HUDEP-2 (cell line): ENCODE measurements at regions not wholly inside any gene's neighbourhood (a gene's known extent, or its start where the extent isn't known, plus 50 kb on each side); places are given as distances from the start of the nearest gene placed in this dataset.
A peak's percentile ranks its signal among the peaks of the same experiment; 100 is the strongest.
"Not testable (repeated sequence)": the region's sequence is repeated elsewhere in the genome, so short reads cannot be mapped to it uniquely, and the experiment has no call there.

Source experiments
- DNase-seq, 76 experiments: peaks; one replicate each; lab custom pipeline; 2025; ENCODE audit not compliant: unreplicated experiment in 76 of 76; lab: John Stamatoyannopoulos, UW

GRCh38 chr15:67943475-67943874 lies 103.6 kb upstream of the RNU6-1 start:
- no peak for DNase-seq

- DNase-seq: no peak
These were observed 104.3 kb upstream of the RNU6-1 start for GRCh38 chr15:67944010-67944641.

- DNase-seq: no peak
These were observed 105.3 kb upstream of the RNU6-1 start for GRCh38 chr15:67945131-67945530.

GRCh38 chr15:67945951-67946700 lies 106.3 kb upstream of the RNU6-1 start:
- no peak for DNase-seq

- DNase-seq: no peak
These were observed 106.9 kb upstream of the RNU6-1 start for GRCh38 chr15:67946701-67947100.

GRCh38 chr15:67947254-67948039 lies 106.7 kb upstream of the PIAS1 start:
- no peak for DNase-seq

GRCh38 chr15:67948215-67948614 lies 105.9 kb upstream of the PIAS1 start:
- DNase-seq: no peak

- DNase-seq: not testable (repeated sequence)
These were observed 102.9 kb upstream of the PIAS1 start for GRCh38 chr15:67951187-67951586.

- no peak for DNase-seq
These were observed 100.8 kb upstream of the PIAS1 start for GRCh38 chr15:67953299-67953698.

GRCh38 chr15:67955252-67955651 lies 98.9 kb upstream of the PIAS1 start:
- DNase-seq: no peak

- no peak for DNase-seq
These were observed 96.5 kb upstream of the PIAS1 start for GRCh38 chr15:67957435-67958132.

GRCh38 chr15:67967871-67968431 lies 86.2 kb upstream of the PIAS1 start:
- DNase-seq: peak in 7 of 76 experiments; percentile 4 to 24 (median 5)

- no peak for DNase-seq
These were observed 85.6 kb upstream of the PIAS1 start for GRCh38 chr15:67968564-67968963.

GRCh38 chr15:67968966-67969365 lies 85.1 kb upstream of the PIAS1 start:
- DNase-seq: no peak

GRCh38 chr15:67969892-67970291 lies 84.2 kb upstream of the PIAS1 start:
- no peak for DNase-seq

GRCh38 chr15:67972377-67972776 lies 81.7 kb upstream of the PIAS1 start:
- no peak for DNase-seq

GRCh38 chr15:67973846-67974245 lies 80.3 kb upstream of the PIAS1 start:
- DNase-seq: no peak

GRCh38 chr15:67976506-67977073 lies 77.5 kb upstream of the PIAS1 start:
- no peak for DNase-seq

- DNase-seq: no peak
These were observed 76.6 kb upstream of the PIAS1 start for GRCh38 chr15:67977414-67978089.

- DNase-seq: no peak
These were observed 74.8 kb upstream of the PIAS1 start for GRCh38 chr15:67979281-67979680.
